HG03575 (cell line): ENCODE measurements at regions not wholly inside any gene's neighbourhood (a gene's known extent, or its start where the extent isn't known, plus 50 kb on each side); places are given as distances from the start of the nearest gene placed in this dataset.

Experiments used
- ATAC-seq: cut with Tn5 transposase; IDR thresholded peaks from one replicate; pipeline ENCODE4 v1.9.1; 2021; ENCODE audit not compliant: unreplicated experiment, insufficient number of reproducible peaks, low FRiP score; ENCODE audit errors: extremely low read depth

- ATAC-seq: no peak
Measured at GRCh38 chr14:36465178-36465577, 54.9 kb downstream of the NKX2-1 start.

DNA sequence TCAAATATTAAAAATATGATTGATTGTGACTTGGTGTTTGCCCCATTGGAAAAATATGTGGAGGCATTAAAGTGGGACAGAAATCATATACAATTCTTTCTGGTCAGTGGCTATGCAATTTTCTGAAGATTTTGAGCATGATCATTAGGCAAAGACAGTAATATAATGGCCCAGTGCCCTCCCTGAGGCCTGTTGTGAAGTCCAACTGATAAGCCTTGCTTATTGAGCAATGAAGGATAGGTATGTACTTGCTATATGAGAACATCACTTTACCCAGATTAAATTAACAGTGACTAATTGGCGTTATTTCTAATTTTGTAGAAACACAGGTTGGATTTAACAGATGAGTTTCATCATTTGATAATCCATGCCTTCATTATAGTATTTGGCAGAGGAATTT lies 57.1 kb downstream of the NKX2-1 start:
- ATAC-seq: no peak

DNA sequence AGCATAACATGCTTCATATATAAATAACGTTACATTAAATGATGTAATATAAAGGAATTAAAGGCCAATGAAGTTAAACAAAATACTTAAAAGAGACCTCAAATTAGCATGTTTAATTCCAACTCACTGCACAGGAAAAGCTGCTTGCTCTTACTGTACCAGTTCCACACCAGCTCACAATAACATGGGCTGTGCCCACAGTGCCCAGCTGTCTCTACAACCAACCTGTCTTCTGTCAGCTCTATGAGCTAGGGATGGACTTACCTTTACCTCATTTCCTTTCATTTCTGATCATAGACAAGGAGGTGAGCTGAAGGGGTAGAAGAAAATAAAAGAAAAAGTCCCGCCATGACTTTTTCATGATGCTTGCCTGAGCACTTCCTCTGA lies 64.8 kb downstream of the NKX2-1 start:
- no peak for ATAC-seq

- no peak for ATAC-seq
Measured at GRCh38 chr14:36454599-36455240, 65.3 kb downstream of the NKX2-1 start.

GRCh38 chr14:36452860-36453259 lies 67.2 kb downstream of the NKX2-1 start:
- no peak for ATAC-seq

- no peak for ATAC-seq
Measured at GRCh38 chr14:36451310-36452065, 68.5 kb downstream of the NKX2-1 start.

DNA sequence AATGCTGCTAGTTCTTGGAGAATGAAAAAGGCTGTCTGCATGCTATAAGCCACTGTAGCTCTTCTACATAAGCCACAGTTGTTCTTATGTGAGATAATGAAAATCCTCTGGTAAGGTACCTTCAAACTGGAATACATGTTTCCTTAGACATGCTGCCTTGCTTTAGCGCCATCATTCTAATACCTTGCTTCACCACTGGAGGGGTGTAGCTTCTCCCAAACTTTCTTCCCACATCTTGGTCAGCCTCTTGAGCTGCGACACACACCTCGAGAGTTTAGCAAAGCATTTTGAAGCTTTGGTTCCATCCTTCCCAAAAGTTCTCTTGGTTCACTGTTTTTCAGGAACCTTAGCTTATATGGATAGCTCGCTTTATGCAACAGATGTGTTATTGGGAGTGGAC lies 69.5 kb downstream of the NKX2-1 start:
- no peak for ATAC-seq

DNA sequence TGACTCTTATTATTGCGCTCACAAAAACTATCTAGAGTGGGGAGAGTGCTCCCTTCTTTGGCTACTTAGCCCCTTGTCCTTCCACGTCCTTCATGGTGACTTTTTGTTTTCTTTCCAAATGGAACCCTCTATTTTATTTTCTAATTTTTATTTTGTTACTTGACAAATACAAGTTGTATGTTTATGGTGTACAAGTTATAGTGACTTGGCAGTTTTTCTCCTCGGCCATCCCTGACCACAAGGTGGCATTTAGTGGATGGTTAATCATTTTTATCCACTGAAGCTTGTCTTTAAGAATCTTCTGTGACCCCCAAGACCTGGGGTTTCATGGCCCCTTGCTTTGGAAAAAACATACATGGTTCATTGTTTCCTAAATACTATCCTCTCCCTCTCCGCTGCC lies 70.1 kb downstream of the NKX2-1 start:
- no peak for ATAC-seq

DNA sequence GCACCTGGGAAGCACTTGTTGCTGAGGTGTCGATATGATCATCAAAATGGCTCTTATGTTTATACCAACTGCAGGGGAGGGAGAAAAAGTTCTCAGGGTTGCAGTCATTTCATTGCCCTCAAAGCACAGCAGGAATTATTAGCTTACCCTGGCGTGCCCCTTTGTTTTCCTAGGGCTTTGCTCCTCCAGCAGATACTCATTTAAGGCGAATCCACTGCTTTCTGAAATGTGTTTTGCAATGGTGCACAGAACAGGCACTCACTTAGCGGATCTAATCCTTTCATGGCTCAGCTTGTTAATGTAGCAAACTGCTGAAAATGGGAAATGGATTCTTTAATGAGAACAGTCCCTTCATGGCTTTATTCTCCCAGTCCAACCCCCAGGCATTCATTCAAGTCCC lies 76.7 kb downstream of the NKX2-1 start:
- ATAC-seq: no peak

- ATAC-seq: no peak
Measured at GRCh38 chr14:36442824-36443241, 77.2 kb downstream of the NKX2-1 start.

DNA sequence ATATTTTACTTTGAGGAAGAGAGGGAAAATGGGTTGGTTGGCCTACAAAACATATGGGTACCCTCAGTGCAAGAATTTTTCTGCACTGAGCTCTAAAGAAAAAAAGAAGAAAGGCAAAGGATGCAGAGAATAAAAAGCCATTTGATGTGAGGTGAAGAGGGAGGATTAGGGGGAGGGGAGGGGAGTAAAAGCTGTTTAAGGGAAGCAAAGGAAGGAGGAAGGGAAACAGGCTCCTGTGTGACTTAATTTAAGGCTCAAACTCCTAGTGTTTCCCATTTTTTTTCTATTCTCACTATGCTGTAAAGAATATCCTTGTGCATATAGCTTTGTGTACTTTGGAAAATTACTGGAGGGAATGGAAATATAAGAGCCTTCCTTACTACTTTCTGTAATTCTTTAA lies 78.7 kb downstream of the NKX2-1 start:
- no peak for ATAC-seq

DNA sequence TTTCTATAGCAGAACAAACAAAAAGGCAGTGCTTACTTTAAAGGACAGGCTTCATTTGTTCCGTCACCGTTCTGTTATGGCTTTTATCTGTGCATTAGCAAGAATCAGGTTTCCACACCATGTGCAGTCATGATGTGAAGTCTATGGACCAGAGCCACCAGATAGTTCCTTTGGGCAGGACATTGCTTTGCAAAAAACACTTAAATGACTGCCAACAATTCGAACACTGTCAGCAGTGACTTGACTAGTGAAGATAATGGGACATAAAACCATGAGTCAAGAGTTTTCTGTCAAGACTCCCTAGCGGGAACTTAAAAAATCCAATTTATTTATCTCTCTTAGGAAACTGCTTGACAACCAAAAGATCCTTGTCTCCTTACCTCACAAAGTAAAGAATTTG lies 80.3 kb downstream of the NKX2-1 start:
- ATAC-seq: no peak

GRCh38 chr14:36438883-36439282 lies 81.1 kb downstream of the NKX2-1 start:
- no peak for ATAC-seq

- no peak for ATAC-seq
Measured at GRCh38 chr14:36430662-36431084, 89.4 kb downstream of the NKX2-1 start.

DNA sequence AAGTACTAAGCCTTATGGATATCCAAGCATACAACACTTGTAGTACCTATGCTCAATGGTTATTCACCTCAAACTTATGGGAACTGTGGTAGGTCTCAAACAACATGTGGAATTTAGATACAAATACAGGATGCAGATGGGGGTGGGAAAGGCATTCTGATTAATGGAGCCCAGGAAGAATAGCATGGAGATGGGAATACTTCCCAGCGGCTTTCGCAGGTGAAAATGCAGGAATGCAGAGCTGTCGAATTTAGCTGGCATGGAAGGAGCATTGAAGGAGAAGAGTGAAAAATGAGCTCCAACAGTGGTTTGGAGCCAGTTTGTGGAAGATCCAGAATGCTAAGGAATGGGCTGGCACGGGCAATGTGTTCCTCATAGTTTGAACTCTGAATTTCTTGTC lies 89.9 kb downstream of the NKX2-1 start:
- no peak for ATAC-seq

GRCh38 chr14:36429692-36430091 lies 90.3 kb downstream of the NKX2-1 start:
- no peak for ATAC-seq

DNA sequence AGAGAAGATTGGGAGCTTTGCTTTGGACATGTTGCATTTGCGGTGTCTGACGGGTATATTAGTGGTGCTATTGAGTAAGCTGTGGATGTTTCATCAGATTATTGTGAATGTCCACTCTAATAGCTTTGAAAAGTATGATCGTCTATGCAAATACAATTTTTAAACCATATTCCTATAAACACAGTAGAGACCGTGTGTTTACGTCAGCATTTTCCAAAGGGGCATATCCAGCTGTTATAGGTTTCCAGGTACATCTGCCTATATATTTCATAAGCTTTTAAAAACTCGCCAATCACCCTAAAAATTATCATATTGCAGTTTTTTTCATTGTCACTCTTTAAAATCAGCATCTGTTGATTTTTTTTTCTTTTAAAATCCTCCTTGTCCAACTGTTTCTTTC lies 91.7 kb downstream of the NKX2-1 start:
- ATAC-seq: no peak

DNA sequence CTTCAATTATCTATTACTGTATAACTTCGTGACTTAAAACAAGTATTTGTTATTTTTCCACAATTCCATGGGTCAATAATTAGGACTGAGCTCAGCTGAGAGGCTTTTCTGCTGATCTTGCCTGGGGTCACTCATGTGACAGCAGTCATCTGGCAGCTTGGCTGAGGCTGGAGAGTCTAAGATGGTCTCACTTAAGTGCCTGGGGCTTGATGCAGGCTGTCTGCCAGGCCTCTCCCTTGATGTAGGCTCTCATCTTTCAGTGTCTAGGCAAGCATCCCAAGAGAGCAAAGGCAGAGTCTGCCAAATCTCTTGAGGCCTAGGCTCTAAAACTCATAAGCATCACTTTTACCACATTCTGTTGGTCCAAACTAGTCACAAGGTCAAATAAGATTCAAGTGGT lies 93.2 kb downstream of the NKX2-1 start:
- ATAC-seq: no peak

GRCh38 chr14:36426113-36426512 lies 93.9 kb downstream of the NKX2-1 start:
- no peak for ATAC-seq

- ATAC-seq: no peak
Measured at GRCh38 chr14:36424478-36425102, 95.4 kb downstream of the NKX2-1 start.
